SJCRH30 (cell line): ENCODE measurements at regions not wholly inside any gene's neighbourhood (a gene's known extent, or its start where the extent isn't known, plus 50 kb on each side); places are given as distances from the start of the nearest gene placed in this dataset.

Experiments
- DNase-seq, 2 experiments: peaks; one replicate each; pipeline ENCODE4 v3.0.0-alpha.2; 2015 to 2020
- H3K27ac ChIP-seq: fragments of 250-450 bp; sonication (Bioruptor Pico); 2 replicates; pipeline ENCODE4 v1.5.1; 2020; ENCODE audit warnings: mild to moderate bottlenecking, moderate library complexity
- H3K27me3 ChIP-seq: fragments of 250-450 bp; sonication (Bioruptor Pico); 2 replicates; pipeline ENCODE4 v1.5.1; 2020; ENCODE audit warnings: mild to moderate bottlenecking, moderate library complexity
- H3K36me3 ChIP-seq: fragments of 250-450 bp; sonication (Bioruptor Pico); 2 replicates; pipeline ENCODE4 v1.5.1; 2020; ENCODE audit warnings: mild to moderate bottlenecking, moderate library complexity
- H3K4me1 ChIP-seq: fragments of 250-450 bp; sonication (Bioruptor Pico); 2 replicates; pipeline ENCODE4 v1.5.1; 2020; ENCODE audit warnings: mild to moderate bottlenecking, moderate library complexity
- H3K4me3 ChIP-seq: fragments of 250-450 bp; sonication (Bioruptor Pico); 2 replicates; pipeline ENCODE4 v1.5.1; 2020; ENCODE audit warnings: mild to moderate bottlenecking, moderate library complexity
- H3K9me3 ChIP-seq: fragments of 250-450 bp; sonication (Bioruptor Pico); replicated peaks from 2 replicates; pipeline ENCODE4 v1.5.1; 2020; ENCODE audit warnings: mild to moderate bottlenecking, moderate library complexity

GRCh38 chr1:216820345-216820744, 97.1 kb upstream of the ESRRG start:
- peaks cover 29% of the 10 kb centered on the region for H3K4me1 ChIP-seq
- H3K27me3 ChIP-seq, result no peaks in the 10 kb centered on the region
- peak; percentile 29 to 58 for DNase-seq
- no peak overlapping the region for H3K4me3 ChIP-seq
- H3K9me3 ChIP-seq, result no peaks in the 10 kb centered on the region
- H3K36me3 ChIP-seq, result no peaks in the 10 kb centered on the region
- no peak overlapping the region for H3K27ac ChIP-seq

DNA sequence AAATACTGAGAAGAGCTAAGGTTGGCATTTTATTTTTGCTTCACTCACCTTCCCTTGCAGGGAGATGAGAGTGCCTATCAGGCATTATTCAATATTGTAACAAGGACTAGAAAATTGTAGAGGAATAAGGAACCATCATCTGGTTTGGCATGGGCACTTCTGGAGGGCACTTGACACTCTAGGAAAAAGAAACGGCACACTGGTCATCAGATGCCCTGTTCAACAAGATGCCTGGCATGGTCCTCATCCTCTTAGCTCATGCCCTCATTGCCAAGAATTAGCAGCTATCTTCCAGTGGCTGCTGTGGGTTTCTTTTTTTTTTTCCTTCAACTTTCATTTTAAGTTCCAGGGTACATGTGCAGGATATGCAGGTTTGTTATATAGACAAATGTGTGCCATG, 95.1 kb upstream of the ESRRG start:
- H3K36me3 ChIP-seq, result no peaks in the 10 kb centered on the region
- no peaks in the 10 kb centered on the region for H3K9me3 ChIP-seq
- H3K4me1 ChIP-seq, result peaks cover 40% of the 10 kb centered on the region
- H3K27ac ChIP-seq, result no peak overlapping the region
- DNase-seq, result no peak
- H3K27me3 ChIP-seq, result no peaks in the 10 kb centered on the region
- no peak overlapping the region for H3K4me3 ChIP-seq

GRCh38 chr1:216815260-216816131, 92.3 kb upstream of the ESRRG start:
- Histone ChIP-seq H3K27ac (peak overlapping the region; percentile 25), H3K27me3 (no peaks in the 10 kb centered on the region), H3K9me3 (no peaks in the 10 kb centered on the region), H3K36me3 (no peaks in the 10 kb centered on the region), H3K4me3 (peak overlapping the region; percentile 6; the same call in 1 of the 2 replicates), H3K4me1 (peaks cover 33% of the 10 kb centered on the region)
- peak; percentile 90 to 96 for DNase-seq

- no peaks in the 10 kb centered on the region for H3K27me3 ChIP-seq
- no peak overlapping the region for H3K4me3 ChIP-seq
- H3K4me1 ChIP-seq, result peaks cover 27% of the 10 kb centered on the region
- no peak for DNase-seq
- H3K9me3 ChIP-seq, result no peaks in the 10 kb centered on the region
- no peaks in the 10 kb centered on the region for H3K36me3 ChIP-seq
- peak overlapping the region; percentile 25 for H3K27ac ChIP-seq
Observed at GRCh38 chr1:216814576-216815259, 91.5 kb upstream of the ESRRG start.

- no peak overlapping the region for H3K27ac ChIP-seq
Observed at GRCh38 chr1:216812966-216813365, 89.7 kb upstream of the ESRRG start.

DNA sequence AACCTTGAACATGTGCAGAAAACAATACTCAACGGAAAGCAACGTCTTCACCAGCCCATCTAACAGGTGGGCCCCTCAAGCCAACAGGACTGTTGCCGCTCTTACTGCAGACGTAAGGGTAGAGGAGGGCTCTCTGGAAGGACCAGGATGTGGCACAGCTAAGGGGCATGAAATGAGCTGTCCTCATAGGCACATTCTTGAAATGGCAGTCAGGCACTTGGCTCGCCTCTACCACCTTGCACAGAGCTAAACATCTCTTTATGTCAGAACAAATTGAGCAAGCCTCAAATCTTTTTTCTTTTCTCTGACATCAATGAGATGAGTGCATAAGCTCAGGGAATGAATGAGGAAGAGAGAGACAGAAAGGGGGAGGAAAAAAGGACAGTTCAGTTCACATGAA, 86.4 kb upstream of the ESRRG start:
- Histone ChIP-seq H3K27ac (no peak overlapping the region), H3K9me3 (no peaks in the 10 kb centered on the region), H3K4me3 (no peak overlapping the region), H3K4me1 (peaks cover 11% of the 10 kb centered on the region), H3K27me3 (no peaks in the 10 kb centered on the region), H3K36me3 (no peaks in the 10 kb centered on the region)
- DNase-seq, result no peak

More at GRCh38 chr1:216812966-216813365, 89.7 kb upstream of the ESRRG start:
- Histone ChIP-seq H3K27me3 (no peaks in the 10 kb centered on the region), H3K9me3 (no peaks in the 10 kb centered on the region), H3K4me3 (no peak overlapping the region), H3K36me3 (no peaks in the 10 kb centered on the region), H3K4me1 (peaks cover 27% of the 10 kb centered on the region)
- peak; percentile 18 to 49 for DNase-seq

- Histone ChIP-seq H3K4me1 (peaks cover 1% of the 10 kb centered on the region; the same call in 1 of the 2 replicates), H3K27me3 (no peaks in the 10 kb centered on the region), H3K9me3 (no peaks in the 10 kb centered on the region), H3K27ac (no peak overlapping the region), H3K36me3 (no peaks in the 10 kb centered on the region), H3K4me3 (no peak overlapping the region)
- no peak for DNase-seq
Observed at GRCh38 chr1:216807696-216808095, 84.5 kb upstream of the ESRRG start.

- Histone ChIP-seq H3K27ac (no peak overlapping the region), H3K36me3 (no peaks in the 10 kb centered on the region), H3K9me3 (no peaks in the 10 kb centered on the region), H3K4me3 (no peak overlapping the region), H3K27me3 (no peaks in the 10 kb centered on the region), H3K4me1 (no peaks in the 10 kb centered on the region)
- DNase-seq, result no peak
Observed at GRCh38 chr1:216805953-216806352, 82.7 kb upstream of the ESRRG start.

DNA sequence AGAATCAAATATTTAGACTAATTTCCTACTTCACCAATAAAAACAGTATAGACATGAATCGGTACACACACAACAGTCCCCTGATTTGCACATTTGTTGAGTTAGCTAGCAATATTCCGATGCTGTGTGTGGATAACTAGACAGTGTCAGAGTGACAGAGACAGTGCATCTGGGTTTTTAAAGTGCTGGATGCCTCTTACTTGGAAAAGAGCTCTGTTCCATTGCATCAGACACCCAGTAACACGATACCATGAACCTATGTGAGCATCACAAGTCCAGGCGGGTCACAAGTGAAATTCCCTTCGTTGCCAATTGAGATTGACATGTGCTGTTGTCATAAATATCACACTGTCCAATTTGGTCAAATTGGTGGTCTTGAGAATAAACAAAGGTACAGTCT, 82.0 kb upstream of the ESRRG start:
- Histone ChIP-seq H3K36me3 (no peaks in the 10 kb centered on the region), H3K4me1 (no peaks in the 10 kb centered on the region), H3K4me3 (no peak overlapping the region), H3K9me3 (no peaks in the 10 kb centered on the region), H3K27ac (no peak overlapping the region), H3K27me3 (no peaks in the 10 kb centered on the region)
- DNase-seq, result peak in 1 of 2 experiments; percentile 36

GRCh38 chr1:216804111-216804510, 80.9 kb upstream of the ESRRG start:
- Histone ChIP-seq H3K9me3 (no peaks in the 10 kb centered on the region), H3K27me3 (no peaks in the 10 kb centered on the region), H3K4me3 (no peak overlapping the region), H3K36me3 (no peaks in the 10 kb centered on the region), H3K27ac (no peak overlapping the region), H3K4me1 (no peaks in the 10 kb centered on the region)
- DNase-seq, result no peak

DNA sequence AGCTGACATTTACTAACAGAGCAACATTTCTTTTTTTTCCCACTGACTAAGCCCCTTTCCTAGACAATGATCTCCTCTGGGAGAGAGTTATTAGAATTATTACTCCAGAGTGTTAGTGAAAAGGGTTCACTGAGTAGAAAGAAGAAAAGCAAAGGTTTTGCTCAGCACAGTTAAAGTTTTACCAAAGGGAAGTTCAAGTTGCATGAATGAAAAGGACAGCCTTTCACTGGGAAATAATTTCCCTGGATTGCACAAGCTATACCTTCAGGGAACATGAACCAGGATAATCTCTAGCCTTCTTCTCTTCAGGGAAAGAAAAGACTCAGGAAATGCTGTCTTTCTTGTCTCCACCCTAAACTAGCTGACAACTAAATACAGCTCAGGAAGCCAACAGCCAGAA, 71.4 kb upstream of the ESRRG start:
- no peak overlapping the region for H3K27ac ChIP-seq
- no peak for DNase-seq
- no peaks in the 10 kb centered on the region for H3K9me3 ChIP-seq
- no peak overlapping the region for H3K4me3 ChIP-seq
- H3K36me3 ChIP-seq, result no peaks in the 10 kb centered on the region
- H3K27me3 ChIP-seq, result no peaks in the 10 kb centered on the region
- H3K4me1 ChIP-seq, result no peaks in the 10 kb centered on the region

- no peaks in the 10 kb centered on the region for H3K27me3 ChIP-seq
- no peak overlapping the region for H3K27ac ChIP-seq
- H3K4me3 ChIP-seq, result no peak overlapping the region
- H3K9me3 ChIP-seq, result no peaks in the 10 kb centered on the region
- H3K36me3 ChIP-seq, result no peaks in the 10 kb centered on the region
- no peak for DNase-seq
- H3K4me1 ChIP-seq, result no peaks in the 10 kb centered on the region
Observed at GRCh38 chr1:216793973-216794372, 70.7 kb upstream of the ESRRG start.

- DNase-seq, result peak in 1 of 2 experiments; percentile 15
- Histone ChIP-seq H3K27ac (no peak overlapping the region), H3K4me1 (no peaks in the 10 kb centered on the region), H3K4me3 (no peak overlapping the region), H3K27me3 (no peaks in the 10 kb centered on the region), H3K9me3 (no peaks in the 10 kb centered on the region), H3K36me3 (no peaks in the 10 kb centered on the region)
Observed at GRCh38 chr1:216793303-216793702, 70.1 kb upstream of the ESRRG start.

GRCh38 chr1:216788671-216789070, 65.4 kb upstream of the ESRRG start:
- DNase-seq, result no peak
- Histone ChIP-seq H3K27me3 (no peaks in the 10 kb centered on the region), H3K4me3 (no peak overlapping the region), H3K9me3 (no peaks in the 10 kb centered on the region), H3K27ac (no peak overlapping the region), H3K36me3 (no peaks in the 10 kb centered on the region), H3K4me1 (no peaks in the 10 kb centered on the region)

- no peak for DNase-seq
- H3K4me3 ChIP-seq, result no peak overlapping the region
- no peaks in the 10 kb centered on the region for H3K4me1 ChIP-seq
- H3K27me3 ChIP-seq, result no peaks in the 10 kb centered on the region
- no peaks in the 10 kb centered on the region for H3K9me3 ChIP-seq
- no peaks in the 10 kb centered on the region for H3K36me3 ChIP-seq
- no peak overlapping the region for H3K27ac ChIP-seq
Observed at GRCh38 chr1:216785737-216786136, 62.5 kb upstream of the ESRRG start.
